Stimulated activated CD8-positive, alpha-beta memory T cell treated with anti-CD3 and anti-CD28 coated beads, Interleukin-4, amount 100 ng/mL, for 48 hours (primary cell): ENCODE measurements at regions not wholly inside any gene's neighbourhood (a gene's known extent, or its start where the extent isn't known, plus 50 kb on each side); places are given as distances from the start of the nearest gene placed in this dataset.
"Not testable (repeated sequence)": the region's sequence is repeated elsewhere in the genome, so short reads cannot be mapped to it uniquely, and the experiment has no call there.

Source experiments
- DNase-seq: peaks from one replicate; pipeline ENCODE4 v3.0.0-alpha.2; 2020

GRCh38 chr19:30933454-30933853 is 415.8 kb downstream of the TSHZ3 start:
- DNase-seq: not testable (repeated sequence)

GRCh38 chr19:30932854-30933253 is 416.4 kb downstream of the TSHZ3 start:
- DNase-seq: no peak

DNA sequence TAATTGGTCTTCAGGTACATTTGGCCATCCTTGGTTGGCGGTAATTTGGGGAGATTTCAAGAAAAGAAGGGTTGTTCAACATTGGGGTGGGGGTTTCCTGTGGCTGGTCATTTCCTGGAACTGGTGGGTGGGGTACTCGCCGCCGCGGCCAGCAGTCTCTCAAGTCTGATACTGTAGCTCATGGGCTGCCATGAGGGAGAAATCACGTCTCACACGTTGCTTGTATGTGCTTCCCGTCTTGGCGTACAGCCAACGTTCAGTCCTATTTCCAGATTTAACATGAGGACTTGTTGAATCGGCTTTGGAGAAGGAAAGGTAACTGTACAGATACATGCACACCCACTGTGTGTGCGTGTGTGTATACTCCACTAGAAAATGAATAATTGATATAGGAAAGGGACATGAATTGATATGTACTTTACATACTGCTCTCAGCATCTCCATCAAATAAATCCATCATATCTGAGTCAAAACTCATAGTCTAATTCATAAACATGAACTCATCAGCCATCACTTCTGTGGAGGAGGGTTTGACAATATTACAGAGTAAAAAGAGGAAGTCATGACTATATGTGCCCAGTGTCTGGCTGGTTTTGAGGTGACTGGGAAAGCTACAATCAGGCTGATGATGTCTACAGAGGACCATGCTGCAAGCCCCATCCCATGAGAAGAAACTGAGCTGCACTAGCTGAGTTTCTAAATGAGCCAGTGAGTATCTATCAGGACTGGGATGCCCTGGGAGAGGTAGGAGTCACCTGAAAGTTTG is 418.1 kb downstream of the TSHZ3 start:
- DNase-seq: no peak

DNA sequence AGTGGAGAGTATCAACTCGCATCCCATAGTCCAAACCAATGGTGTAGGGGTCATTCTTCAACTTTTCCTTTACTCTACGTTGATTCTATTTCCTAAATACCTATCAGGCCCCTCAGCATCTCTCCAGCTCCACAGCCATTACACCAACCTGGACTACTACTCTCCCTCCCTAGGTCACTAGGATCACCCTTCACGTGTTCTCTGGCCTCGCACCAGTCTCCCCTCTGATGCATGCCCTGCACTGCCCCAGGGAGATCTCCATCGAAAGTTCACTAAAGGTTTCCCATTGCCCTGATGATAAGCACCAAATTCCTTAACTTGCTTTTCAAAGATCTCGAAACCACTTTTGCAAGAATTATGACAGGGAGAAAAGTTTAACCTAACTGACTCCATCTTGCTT is 421.5 kb downstream of the TSHZ3 start:
- DNase-seq: no peak

DNA sequence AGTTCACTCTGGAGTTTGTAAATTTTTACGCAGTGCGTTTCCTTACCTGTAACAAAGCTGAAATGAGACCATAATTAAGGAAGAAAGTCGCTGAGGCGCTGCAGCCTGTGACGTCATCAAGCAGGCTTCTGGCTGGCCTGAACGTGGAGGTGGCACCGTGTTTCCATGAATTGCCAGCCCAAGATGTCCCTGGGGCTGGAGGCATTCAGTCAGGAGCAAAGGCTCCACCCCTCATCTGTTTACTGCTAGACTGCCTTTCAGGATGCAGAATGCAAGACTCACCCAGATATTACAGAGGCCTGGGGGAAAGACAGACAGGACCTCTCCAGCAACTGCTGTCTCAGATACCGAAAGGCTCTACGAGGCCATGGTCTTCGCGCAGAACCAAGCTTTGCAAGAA is 424.6 kb downstream of the TSHZ3 start:
- DNase-seq: no peak

DNA sequence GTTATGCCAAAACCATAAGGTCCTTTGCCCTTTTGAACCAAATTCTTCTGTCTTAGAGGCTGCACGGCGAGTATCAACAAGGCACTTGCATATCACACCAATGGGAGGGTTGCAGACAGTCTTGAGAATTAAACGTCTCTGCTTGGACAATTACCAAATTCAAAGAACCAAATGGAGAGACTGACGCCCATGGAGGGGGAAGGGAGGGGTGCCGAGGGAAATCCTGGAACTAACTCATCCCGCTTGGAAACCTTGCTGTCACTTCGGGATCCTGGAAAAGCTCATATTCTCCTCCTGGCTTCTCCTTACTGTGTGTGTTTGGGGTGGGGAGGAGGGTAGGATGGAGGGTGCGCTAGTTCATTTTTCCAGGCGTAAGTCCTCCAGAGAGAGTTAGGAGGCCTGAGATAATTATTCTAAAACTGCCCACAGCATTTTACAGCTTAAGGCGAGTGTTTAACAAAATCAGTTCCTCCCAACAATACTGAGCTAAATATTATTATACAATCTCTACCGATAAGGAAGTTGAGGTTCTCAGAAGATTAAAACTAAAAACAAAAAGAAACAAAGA is 425.1 kb downstream of the TSHZ3 start:
- DNase-seq: no peak

- DNase-seq: no peak
Observed at GRCh38 chr19:30923621-30924020, 425.6 kb downstream of the TSHZ3 start.

GRCh38 chr19:30923096-30923495 is 426.1 kb downstream of the TSHZ3 start:
- no peak for DNase-seq

DNA sequence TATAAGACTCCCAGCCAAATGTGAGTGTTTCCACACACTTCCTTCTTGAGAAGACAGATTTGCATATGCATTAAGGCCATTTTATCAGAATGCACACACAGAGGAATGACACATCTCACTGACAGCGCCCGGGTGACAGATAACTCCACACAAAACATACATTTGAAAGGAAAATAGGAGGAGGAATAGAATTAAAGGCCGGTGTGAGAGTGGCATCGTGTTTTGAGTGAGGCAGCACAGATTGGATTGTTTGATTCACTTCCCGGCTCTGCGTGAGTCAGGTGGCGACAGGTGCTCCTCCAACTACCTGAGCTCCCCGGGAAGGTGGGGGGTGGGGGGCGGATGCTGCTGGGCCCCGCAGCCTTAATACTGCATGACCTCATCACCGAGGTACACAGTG is 429.0 kb downstream of the TSHZ3 start:
- DNase-seq: no peak

- no peak for DNase-seq
Observed at GRCh38 chr19:30919737-30920136, 429.5 kb downstream of the TSHZ3 start.

DNA sequence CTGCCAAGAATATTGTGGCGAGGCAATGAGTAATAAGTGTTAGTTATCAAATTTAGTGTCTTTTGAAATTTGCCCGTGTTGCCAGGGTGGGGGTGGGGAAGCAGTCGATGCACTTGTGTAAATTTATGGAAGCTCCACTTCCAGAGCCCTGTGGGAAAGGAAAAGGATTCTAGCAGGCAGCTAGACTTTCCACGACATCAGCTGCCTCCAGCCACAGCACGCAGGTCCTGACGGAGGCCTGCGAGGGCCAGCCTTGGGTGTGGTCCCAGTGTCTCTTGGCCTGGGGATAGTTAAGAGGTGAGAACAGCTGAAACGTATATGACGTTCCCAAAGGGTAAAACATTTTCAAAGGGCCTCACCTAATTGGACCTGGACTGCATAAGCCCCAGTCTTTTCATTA is 433.0 kb downstream of the TSHZ3 start:
- no peak for DNase-seq

DNA sequence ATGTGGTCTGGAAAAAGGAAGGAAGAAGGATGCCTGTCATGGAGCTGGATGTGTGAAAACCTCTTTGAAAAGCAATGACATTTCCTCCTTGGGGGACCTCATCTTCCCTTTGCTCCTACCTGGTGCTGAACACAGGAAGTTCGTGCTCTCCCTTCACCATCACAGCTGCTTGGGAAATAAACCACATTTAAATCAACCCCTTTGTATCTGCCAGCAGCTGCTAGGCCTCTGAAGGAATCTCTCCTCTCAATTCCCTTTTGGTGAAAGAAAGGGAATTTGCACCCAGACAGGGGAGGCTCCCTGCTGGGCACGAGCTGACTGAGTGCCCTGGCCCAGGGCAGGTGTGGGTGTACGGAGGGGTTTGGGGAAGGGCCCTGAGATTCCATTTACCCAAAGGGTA is 437.7 kb downstream of the TSHZ3 start:
- DNase-seq: no peak

DNA sequence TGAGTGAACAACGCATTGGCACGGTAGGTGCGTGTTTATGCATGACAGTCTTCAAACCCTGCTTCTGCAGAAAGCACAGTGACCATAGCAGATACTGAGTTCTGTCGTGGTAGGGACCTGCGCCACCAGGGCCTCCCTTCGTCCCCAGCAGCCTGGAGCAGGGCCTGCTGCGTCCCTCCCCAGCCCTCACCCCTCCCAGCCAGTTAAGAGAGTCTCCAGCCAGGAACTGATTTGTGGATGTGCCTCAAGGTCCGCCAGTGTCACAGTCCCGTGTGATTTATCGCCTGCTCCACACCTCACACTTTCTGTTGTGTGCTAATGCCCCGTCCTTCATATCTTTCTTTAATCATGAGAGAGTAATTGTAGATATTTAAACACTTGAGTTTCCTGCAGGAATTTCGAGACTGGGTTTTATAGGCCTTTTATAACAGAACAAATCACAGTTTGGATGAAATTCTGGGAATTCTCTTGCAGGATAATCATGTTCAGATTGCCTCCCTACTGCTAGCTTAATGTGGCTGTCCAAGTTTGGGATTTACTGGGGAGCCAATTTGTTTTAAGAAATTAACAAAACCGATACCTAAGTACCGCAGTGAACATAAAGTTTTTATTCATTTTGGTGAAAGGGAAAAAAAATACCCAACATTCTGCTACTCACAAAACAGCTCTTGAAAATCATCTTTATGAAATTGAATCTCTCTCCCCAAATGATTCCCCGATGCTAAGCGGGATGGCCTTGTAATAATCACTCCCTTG is 438.6 kb downstream of the TSHZ3 start:
- DNase-seq: no peak

GRCh38 chr19:30909216-30909615 is 440.0 kb downstream of the TSHZ3 start:
- DNase-seq: no peak

DNA sequence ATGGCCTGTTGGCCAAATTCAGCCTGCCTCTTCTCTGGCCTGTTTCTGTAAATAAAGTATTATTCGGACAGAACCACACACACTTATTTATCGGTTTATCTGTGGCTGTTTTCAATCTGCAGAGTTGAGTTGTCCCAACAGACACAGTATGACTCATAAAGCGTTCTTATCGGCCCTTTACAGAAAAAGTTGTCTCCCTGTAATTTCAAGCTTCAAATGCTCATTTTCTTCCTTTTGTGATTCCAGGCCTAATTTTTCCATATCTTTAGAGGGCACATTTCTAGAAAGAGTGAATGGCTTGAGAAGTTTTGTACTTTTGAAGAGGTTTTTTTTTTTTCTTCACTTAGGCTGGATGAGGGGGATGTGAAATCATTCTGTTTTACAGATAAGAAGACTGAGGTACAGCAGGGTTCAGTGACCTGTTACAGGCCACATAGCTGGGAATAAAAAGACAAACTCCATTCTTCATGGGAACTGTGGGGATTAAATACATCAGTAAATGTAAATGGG is 440.9 kb downstream of the TSHZ3 start:
- no peak for DNase-seq

GRCh38 chr19:30906871-30907270 is 442.4 kb downstream of the TSHZ3 start:
- DNase-seq: no peak

DNA sequence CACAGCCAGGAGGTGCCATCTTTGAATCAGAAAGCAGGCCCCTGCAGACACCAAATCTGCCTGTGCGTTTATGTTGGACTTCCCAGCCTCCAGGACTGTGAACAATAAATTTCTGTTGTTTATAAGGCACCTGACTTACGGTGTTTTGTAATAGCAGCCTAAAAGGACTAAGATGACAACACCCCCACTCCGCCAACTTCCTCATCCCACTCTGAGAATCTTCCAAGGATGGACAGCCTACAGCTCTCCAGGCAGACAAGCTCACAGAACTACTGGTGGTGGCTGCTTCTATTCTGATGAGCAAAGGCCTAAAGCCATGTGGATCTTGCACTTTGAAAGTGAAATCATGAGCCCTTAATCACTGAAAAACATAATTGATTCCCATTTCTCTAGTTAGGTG is 449.2 kb downstream of the TSHZ3 start:
- DNase-seq: no peak

DNA sequence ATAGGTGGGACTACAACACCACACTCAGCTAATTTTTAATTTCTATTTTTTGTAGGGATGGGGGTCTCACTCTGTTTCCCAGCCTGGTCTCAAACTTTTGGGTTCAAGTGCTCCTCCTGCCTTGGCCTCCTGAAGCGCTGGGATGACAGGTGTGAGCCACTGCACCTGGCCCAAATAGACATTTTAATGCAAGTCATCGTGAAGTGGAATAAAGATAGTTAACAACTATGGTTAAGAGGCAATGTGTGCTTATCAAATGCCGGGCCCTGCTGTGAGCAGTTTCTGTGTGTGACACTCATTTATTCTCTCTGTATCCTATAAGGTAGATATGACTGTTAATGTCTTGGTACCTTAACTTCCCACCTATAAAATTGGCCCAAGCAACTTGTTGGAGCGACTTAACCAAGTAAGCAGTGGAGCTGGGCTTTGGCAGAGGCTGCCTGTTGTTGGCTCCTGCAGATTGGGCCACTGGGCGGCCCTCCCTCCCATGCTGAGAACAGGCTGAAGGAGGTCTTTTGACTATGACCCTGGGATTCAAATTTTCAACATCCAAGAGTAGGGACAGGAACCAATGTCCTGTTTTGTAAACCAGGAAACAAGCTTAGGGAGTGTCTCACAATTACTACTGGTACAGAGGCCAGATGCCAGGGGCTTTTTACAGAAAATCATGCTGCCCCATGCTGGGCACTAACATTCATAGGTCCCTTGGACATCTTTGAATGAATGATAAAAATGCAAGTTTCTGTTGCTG is 450.7 kb downstream of the TSHZ3 start:
- DNase-seq: no peak

GRCh38 chr19:30897553-30897952 is 451.7 kb downstream of the TSHZ3 start:
- DNase-seq: no peak

DNA sequence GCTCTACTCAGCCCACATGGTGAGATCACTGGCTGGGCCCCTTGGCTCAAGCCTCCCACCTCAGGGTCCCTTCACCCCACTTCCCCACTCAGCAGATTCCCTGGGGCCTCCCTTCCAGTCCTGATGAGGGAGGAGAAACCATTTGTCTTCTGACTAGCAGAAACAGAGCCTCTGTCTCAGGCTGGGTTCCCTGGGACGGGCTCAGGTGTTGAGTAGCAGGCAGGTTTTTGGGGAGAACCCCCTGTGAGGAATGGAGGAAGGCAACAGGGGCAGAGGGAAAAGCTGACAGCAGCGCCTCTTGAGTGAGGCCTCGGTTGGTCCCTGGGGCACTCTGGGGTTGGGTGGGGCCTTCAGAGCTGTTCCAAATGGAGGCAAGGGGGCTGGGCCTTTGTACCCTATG is 452.2 kb downstream of the TSHZ3 start:
- DNase-seq: no peak

- DNase-seq: no peak
Observed at GRCh38 chr19:30896554-30896953, 452.7 kb downstream of the TSHZ3 start.

DNA sequence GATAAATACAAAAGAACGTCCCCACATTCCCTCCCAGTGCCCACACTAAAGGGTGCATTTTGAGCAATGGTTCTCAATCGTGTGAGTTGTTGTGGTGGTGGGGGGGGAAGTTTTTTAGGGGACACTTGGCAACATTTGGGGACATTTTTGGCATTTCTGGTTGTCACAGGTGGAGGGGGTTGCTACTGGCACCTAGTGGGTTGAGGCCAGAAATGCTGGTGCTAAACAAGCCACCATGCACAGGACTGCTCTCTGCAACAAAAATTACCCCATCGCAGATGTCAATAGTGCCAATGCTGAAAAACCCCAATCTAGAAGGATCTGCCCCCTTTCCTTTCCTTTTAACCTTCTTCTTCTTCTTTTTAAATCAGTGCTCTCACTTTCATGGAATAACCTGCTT is 453.3 kb downstream of the TSHZ3 start:
- DNase-seq: no peak

DNA sequence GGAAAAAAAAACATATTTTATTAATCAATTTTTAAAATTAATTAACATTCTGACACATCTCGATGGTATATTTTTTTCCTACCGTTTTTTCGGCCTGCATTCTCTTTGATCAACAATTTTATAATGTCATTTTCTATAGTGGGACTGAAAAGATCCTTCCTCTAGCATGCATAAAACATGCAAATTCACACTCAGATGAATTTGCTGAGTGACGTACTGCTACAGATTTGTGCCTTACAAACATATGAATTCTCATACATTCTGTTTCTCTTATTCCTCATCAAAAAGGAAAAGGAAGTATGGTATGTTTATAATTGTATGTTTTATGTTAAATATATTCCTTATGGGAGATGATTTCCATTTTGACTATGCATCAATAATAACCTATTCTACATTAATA is 458.2 kb downstream of the TSHZ3 start:
- DNase-seq: no peak
